ENCODE measurements at regions not wholly inside any gene's neighbourhood (a gene's known extent, or its start where the extent isn't known, plus 50 kb on each side); places are given as distances from the start of the nearest gene placed in this dataset.
A peak's percentile ranks its signal among the peaks of the same experiment; 100 is the strongest.

DNA sequence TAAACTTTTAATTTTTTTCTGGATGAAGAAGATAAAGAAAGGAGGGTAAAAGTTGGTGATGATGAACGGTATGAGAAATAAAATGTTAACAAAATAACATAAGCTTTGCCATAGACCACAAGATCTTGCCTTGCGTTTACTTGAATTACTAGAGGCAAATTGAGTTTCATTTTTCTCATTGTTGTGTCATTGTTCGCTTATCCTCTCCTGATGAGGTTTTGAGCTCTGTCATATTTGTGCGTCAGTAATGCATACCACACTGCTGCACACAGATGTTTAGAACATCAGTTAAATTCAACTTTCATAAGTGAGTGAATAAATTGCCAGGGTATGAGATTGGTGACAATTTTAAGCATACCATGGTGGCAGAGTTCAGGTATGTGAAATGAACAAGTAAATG, 843.6 kb downstream of the SUCLG1 start:
- H3K4me3 ChIP-seq, result no peak overlapping the region
- BruUV-seq (replicated peaks), result no TSS peak
- no peaks in the 10 kb centered on the region; a peak in 1 of 5 replicates for H3K4me1 ChIP-seq (replicated peaks in 1 of 2; ENCODE audit: control insufficient read depth in 2 of 2, insufficient read depth in 2 of 2, low read length in 2 of 2)
- intact Hi-C loops (cut with micrococcal nuclease), result no loop called here
- DNase-seq (ENCODE audit: extremely low read depth in 1 of 4, low spot score in 3 of 4) (no peak), ATAC-seq (no peak), FAIRE-seq (no peak)
- no peaks in the 10 kb centered on the region for H4K20me1 ChIP-seq (replicated peaks; ENCODE audit: control insufficient read depth, insufficient read depth, low read length)
- no peaks in the 10 kb centered on the region for H3K79me2 ChIP-seq (ENCODE audit: control insufficient read depth, insufficient read depth, low read length)
- ChIA-PET POLR2A (no interaction called here), CTCF (ENCODE audit: low intra/inter-chr PET ratio) (no interaction called here)
- in situ Hi-C loops (cut with MboI), result no loop called here
- H3K9me1 ChIP-seq (ENCODE audit: control insufficient read depth, insufficient read depth, low read length), result no peaks in the 10 kb centered on the region
- no peaks in the 10 kb centered on the region for H3K36me3 ChIP-seq (ENCODE audit: control insufficient read depth, insufficient read depth, low read length)
- H3K27ac ChIP-seq (ENCODE audit: extremely low read depth, low read depth, low read length), result no peak overlapping the region
- H3K9ac ChIP-seq (ENCODE audit: insufficient read depth in 1 of 2, low read depth in 2 of 2, low read length in 2 of 2), result no peak overlapping the region
- H3K9me3 ChIP-seq (replicated peaks; ENCODE audit: control insufficient read depth, insufficient read depth, low read depth, low read length), result no peaks in the 10 kb centered on the region; the same call in 1 of the 2 replicates
- 4% methylated on average over 4 of the region's 4 CpGs for WGBS (ENCODE audit: insufficient coverage, low coverage, missing lambda C conversion rate)
- H2AFZ ChIP-seq (ENCODE audit: low read depth, low read length), result no peak overlapping the region
- TF ChIP-seq ADNP (tag; IDR thresholded peaks at IDR 0.05), result no peak
- TF ChIP-seq RAD51 (IDR thresholded peaks at IDR 0.05; ENCODE audit: borderline replicate concordance, low read depth), result no peak
- TF ChIP-seq ZNF583 (CRISPR knock-in tag; IDR thresholded peaks at IDR 0.05), result no peak
- TF ChIP-seq KLF10 (CRISPR knock-in tag; IDR thresholded peaks at IDR 0.05), result no peak
- TF ChIP-seq NEUROD1 (IDR thresholded peaks at IDR 0.05; ENCODE audit: borderline replicate concordance, low read depth, low read length, partially characterized antibody), result no peak
- no peak for TF ChIP-seq EP400 (IDR thresholded peaks at IDR 0.05)
- no peak for TF ChIP-seq CTBP1 (IDR thresholded peaks at IDR 0.05; ENCODE audit: borderline replicate concordance)
- TF ChIP-seq GTF2A2 (tag; IDR thresholded peaks at IDR 0.05), result no peak
- H3K27me3 ChIP-seq (ENCODE audit: control insufficient read depth in 2 of 2, insufficient read depth in 2 of 2, low read length in 2 of 2), result no peaks in the 10 kb centered on the region
- no peak overlapping the region for H3K4me2 ChIP-seq (ENCODE audit: insufficient read depth, low read length)

DNA sequence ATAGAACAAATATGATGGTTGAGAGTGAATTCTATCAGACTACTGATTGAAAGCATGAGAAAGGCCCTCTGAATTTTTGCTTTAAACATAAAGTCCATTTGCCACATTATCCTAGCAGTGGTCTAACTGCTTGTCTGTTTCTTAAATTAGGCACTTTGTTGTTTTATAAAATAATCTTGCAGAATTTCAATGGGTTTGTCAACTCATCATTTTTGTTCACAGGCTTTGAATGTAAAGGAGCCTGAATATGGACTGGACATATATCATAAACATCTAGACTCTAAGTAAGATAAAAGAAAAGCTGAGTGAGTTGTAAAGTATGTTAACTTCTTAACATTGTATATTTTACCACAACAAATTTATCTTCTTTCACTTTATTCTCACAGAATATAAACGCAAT, 845.9 kb downstream of the SUCLG1 start:
- ATAC-seq (no peak), FAIRE-seq (no peak), DNase-seq (ENCODE audit: extremely low read depth in 1 of 4, low spot score in 3 of 4) (no peak)
- intact Hi-C loops (cut with micrococcal nuclease), result no loop called here
- H3K4me1 ChIP-seq (replicated peaks in 1 of 2; ENCODE audit: control insufficient read depth in 2 of 2, insufficient read depth in 2 of 2, low read length in 2 of 2), result no peaks in the 10 kb centered on the region; a peak in 1 of 5 replicates
- no peak overlapping the region for H3K9ac ChIP-seq (ENCODE audit: insufficient read depth in 1 of 2, low read depth in 2 of 2, low read length in 2 of 2)
- H4K20me1 ChIP-seq (replicated peaks; ENCODE audit: control insufficient read depth, insufficient read depth, low read length), result no peaks in the 10 kb centered on the region
- H3K79me2 ChIP-seq (ENCODE audit: control insufficient read depth, insufficient read depth, low read length), result no peaks in the 10 kb centered on the region
- POLR2A ChIA-PET, result no interaction called here
- H3K27ac ChIP-seq (ENCODE audit: extremely low read depth, low read depth, low read length), result no peak overlapping the region
- H3K4me2 ChIP-seq (ENCODE audit: insufficient read depth, low read length), result no peak overlapping the region
- H2AFZ ChIP-seq (ENCODE audit: low read depth, low read length), result no peak overlapping the region
- H3K36me3 ChIP-seq (ENCODE audit: control insufficient read depth, insufficient read depth, low read length), result no peaks in the 10 kb centered on the region
- WGBS (ENCODE audit: insufficient coverage, low coverage, missing lambda C conversion rate), result 0% methylated on average over 1 of the region's 1 CpG
- no peaks in the 10 kb centered on the region for H3K27me3 ChIP-seq (ENCODE audit: control insufficient read depth in 2 of 2, insufficient read depth in 2 of 2, low read length in 2 of 2)
- no peaks in the 10 kb centered on the region for H3K9me1 ChIP-seq (ENCODE audit: control insufficient read depth, insufficient read depth, low read length)
- in situ Hi-C loops (cut with MboI), result no loop called here
- no peaks in the 10 kb centered on the region for H3K9me3 ChIP-seq (replicated peaks; ENCODE audit: control insufficient read depth, insufficient read depth, low read depth, low read length)
- BruUV-seq (replicated peaks), result no TSS peak
- no peak overlapping the region for H3K4me3 ChIP-seq
- peak; percentile 40 for TF ChIP-seq ZNF316 (IDR thresholded peaks at IDR 0.05)
- TF ChIP-seq, protein P1, sequence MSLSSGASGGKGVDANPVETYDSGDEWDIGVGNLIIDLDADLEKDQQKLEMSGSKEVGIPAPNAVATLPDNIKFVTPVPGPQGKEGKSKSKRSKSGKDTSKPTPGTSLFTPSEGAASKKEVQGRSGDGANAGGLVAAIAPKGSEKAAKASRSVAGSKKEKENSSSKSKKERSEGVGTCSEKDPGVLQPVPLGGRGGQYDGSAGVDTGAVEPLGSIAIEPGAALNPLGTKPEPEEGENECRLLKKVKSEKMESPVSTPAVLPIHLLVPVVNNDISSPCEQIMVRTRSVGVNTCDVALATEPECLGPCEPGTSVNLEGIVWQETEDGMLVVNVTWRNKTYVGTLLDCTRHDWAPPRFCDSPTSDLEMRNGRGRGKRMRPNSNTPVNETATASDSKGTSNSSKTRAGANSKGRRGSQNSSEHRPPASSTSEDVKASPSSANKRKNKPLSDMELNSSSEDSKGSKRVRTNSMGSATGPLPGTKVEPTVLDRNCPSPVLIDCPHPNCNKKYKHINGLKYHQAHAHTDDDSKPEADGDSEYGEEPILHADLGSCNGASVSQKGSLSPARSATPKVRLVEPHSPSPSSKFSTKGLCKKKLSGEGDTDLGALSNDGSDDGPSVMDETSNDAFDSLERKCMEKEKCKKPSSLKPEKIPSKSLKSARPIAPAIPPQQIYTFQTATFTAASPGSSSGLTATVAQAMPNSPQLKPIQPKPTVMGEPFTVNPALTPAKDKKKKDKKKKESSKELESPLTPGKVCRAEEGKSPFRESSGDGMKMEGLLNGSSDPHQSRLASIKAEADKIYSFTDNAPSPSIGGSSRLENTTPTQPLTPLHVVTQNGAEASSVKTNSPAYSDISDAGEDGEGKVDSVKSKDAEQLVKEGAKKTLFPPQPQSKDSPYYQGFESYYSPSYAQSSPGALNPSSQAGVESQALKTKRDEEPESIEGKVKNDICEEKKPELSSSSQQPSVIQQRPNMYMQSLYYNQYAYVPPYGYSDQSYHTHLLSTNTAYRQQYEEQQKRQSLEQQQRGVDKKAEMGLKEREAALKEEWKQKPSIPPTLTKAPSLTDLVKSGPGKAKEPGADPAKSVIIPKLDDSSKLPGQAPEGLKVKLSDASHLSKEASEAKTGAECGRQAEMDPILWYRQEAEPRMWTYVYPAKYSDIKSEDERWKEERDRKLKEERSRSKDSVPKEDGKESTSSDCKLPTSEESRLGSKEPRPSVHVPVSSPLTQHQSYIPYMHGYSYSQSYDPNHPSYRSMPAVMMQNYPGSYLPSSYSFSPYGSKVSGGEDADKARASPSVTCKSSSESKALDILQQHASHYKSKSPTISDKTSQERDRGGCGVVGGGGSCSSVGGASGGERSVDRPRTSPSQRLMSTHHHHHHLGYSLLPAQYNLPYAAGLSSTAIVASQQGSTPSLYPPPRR (CRISPR knock-in tag; IDR thresholded peaks at IDR 0.05; ENCODE audit: borderline replicate concordance), result no peak
- CTCF ChIA-PET (ENCODE audit: low intra/inter-chr PET ratio), result no interaction called here
